Fibroblast of skin of back (primary cell): ENCODE measurements at regions not wholly inside any gene's neighbourhood (a gene's known extent, or its start where the extent isn't known, plus 50 kb on each side); places are given as distances from the start of the nearest gene placed in this dataset.

Experiments used
- DNase-seq: peaks from one replicate; pipeline ENCODE4 v3.0.0-alpha.2; 2013

DNA sequence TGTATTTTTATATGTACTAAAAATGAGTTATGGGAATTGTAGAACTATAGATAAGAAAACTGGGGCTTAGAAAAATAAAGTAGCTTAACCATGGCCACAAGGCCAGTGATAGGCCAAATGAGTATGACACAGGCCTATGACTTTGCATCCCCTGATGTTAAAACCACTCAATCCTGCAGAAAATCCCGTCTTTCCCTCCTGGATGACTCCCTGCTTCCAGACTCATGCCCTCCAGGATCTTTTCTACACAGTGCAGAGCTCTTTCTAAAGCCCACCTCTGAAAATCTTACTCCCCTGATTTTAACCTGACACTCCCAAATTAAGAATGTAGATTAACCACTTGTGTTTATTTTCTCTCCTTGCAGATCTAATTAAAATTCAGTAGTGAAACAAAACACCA is 489.2 kb upstream of the LRRN3 start:
- no peak for DNase-seq

DNA sequence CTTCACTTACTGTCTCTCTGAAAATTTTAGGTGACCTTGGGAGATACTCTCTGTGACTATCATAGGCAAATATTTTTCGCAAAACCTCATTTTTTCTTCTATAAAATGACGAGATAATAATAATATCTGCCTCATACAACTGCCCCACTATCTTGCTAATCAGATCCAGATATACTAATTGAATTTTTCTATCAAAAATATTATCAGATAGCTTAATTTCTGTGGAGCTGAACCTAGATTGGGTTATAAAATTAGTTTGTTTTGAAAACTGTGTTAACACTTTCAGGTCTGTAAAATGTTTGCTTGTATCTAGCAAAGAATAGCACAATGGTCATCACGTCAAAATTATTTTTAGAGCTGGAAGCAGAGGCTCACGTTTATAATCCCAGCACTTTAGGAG is 486.7 kb upstream of the LRRN3 start:
- DNase-seq, result no peak

DNA sequence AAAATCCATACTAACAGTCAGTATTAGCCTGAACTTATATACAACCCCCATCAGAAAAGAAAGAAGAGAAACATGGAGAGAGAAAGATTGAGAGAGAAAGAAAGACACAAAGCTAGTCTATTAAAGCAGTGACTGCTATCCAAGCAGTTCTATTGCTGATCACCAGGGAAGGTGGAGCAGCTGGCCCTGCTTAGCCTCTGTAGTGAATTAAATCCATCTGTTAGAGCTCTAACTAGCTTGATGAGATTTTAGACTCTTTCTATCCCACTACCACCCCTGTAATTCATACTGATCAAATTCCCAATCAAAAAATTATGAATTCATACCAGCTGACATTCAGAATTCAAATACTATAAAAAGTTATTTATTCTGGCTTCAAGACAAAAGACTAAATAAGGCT is 486.0 kb upstream of the LRRN3 start:
- DNase-seq, result no peak

DNA sequence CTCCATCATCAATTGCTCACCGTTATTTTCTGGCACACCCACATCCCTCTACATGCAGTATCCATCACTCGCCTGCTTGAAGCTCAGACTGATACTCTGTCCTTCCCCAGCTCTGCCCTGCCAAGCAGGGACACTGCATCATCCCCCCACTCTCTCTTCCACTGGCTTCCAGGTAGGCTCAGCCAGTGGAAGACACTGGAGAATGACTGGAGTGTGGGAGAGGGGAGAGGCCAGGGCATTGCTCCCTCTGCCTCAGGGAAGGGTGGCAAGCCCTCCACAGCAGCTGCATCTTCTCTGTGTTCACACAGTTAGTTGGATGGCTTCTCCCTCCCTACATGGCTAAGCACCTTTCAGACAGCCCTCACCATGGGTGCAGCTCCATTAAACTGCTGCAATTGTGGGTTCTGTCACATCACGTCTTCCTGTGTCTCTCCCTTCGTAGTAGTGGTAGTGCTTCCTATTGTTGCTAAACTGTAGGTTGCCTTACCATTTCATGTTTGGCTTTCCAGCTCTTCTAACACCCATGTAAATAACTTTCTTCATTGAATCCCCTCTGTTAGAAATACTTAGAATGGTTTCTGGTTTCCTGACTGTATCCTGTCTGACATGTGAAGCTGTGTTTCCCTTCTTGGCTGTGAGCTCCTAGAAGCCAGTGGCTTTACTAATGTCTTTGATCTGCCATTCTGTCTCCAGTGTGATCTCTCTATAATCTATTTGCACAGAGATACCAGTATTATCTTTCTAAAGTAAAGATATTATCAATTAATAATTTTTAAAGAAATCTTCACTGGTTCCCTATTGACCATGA is 483.7 kb upstream of the LRRN3 start:
- no peak for DNase-seq

DNA sequence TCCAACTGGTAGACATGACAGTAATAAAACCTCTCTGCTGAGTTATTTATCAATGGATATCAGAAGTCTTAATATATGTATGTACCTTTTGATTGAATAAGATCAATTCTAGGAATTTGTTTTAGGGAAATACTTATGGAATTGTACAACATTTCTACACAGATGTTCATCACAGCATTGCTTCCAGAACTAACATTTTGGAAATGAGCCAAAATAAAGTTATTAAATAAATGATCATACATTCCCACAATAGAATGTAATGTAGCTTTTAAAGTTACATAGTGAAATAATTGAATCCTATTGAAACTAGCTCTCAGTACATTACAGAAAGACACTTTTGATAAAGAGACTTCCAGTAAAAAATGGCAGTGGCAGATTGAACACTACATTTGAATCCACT is 481.6 kb upstream of the LRRN3 start:
- peak; percentile 3 for DNase-seq

DNA sequence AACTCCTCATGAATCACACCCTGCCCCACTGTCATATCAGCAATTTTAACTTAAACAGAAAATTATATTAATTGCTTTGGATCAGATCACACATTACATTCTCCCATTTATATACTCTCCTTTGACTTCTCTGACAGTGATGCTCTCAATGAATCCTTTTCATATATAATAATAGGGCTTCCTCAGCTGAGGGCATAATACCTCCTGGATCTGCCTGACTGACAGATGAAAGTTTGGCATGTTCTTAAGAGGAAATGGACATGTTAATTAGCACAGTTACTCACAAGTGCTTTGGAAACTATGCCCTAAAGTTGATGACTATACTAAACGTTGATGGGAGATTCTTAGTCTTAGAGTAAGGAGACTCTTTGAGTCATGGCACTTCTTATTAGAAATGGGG is 478.2 kb upstream of the LRRN3 start:
- DNase-seq, result no peak
